ENCODE measurements at regions not wholly inside any gene's neighbourhood (a gene's known extent, or its start where the extent isn't known, plus 50 kb on each side); places are given as distances from the start of the nearest gene placed in this dataset.

- no peak for TF ChIP-seq CTCF (IDR thresholded peaks at IDR 0.05)
- TF ChIP-seq POLR2AphosphoS5 (IDR thresholded peaks at IDR 0.05) = no peak
- no peak for TF ChIP-seq POLR2A (IDR thresholded peaks at IDR 0.05)
Measured at GRCh38 chr15:87478687-87479072, 777.9 kb downstream of the NTRK3 start.

All from breast epithelium (tissue), 3 donors.